H1 (cell line): ENCODE measurements at regions not wholly inside any gene's neighbourhood (a gene's known extent, or its start where the extent isn't known, plus 50 kb on each side); places are given as distances from the start of the nearest gene placed in this dataset.

Experiments
- CTCF ChIA-PET: fragments of 300-600 bp; sonication (Branson Sonifier 250); formaldehyde crosslinking; loops from one replicate; lab custom pipeline; 2021; ENCODE audit not compliant: partially characterized antibody; lab: Charles Lee
- POLR2A ChIA-PET: fragments of 300-600 bp; sonication (Branson Sonifier 250); formaldehyde crosslinking; loops from one replicate; lab custom pipeline; 2021; ENCODE audit warnings: inconsistent platforms; ENCODE audit not compliant: partially characterized antibody; lab: Charles Lee
- DNase-seq, 2 experiments: peaks; one replicate each; pipeline versions ENCODE4 v3.0.0 to v3.0.0-alpha.2; 2010 to 2022; ENCODE audit warnings: low spot score in 2 of 2, low read depth in 1 of 2, mixed read lengths in 1 of 2
- FAIRE-seq: peaks from 2 replicates; lab custom pipeline; 2011; peaks lifted over from hg19 to GRCh38; lab: Jason Lieb, UNC
- H2AFZ ChIP-seq: 2 replicates; pipeline ENCODE4 v1.8.1; 2012; ENCODE audit warnings: low read length, inconsistent platforms
- H2AK5ac ChIP-seq: 2 replicates; pipeline ENCODE4 v1.6.1; 2013; ENCODE audit warnings: low read depth, low read length
- H2BK120ac ChIP-seq: replicated peaks from 2 replicates; pipeline ENCODE3; 2013; ENCODE audit warnings: low read depth, low read length, inconsistent platforms
- H2BK12ac ChIP-seq: 2 replicates; pipeline ENCODE4 v1.6.1; 2013; ENCODE audit warnings: low read depth, low read length
- H2BK15ac ChIP-seq: 2 replicates; pipeline ENCODE4 v1.6.1; 2013; ENCODE audit warnings: low read length
- H2BK20ac ChIP-seq: 2 replicates; pipeline ENCODE4 v1.6.1; 2013; ENCODE audit warnings: low read length
- H2BK5ac ChIP-seq: 2 replicates; pipeline ENCODE4 v1.6.1; 2013; ENCODE audit warnings: low read depth, low read length
- H3K14ac ChIP-seq: 2 replicates; pipeline ENCODE4 v1.6.1; 2013; ENCODE audit warnings: inconsistent platforms; ENCODE audit not compliant: insufficient read length
- H3K18ac ChIP-seq: 2 replicates; pipeline ENCODE4 v1.6.1; 2013; ENCODE audit warnings: low read length; ENCODE audit errors: extremely low read depth
- H3K23ac ChIP-seq: 2 replicates; pipeline ENCODE4 v1.6.1; 2013; ENCODE audit warnings: inconsistent platforms; ENCODE audit not compliant: insufficient read length
- H3K23me2 ChIP-seq: 2 replicates; pipeline ENCODE4 v1.6.1; 2013; ENCODE audit warnings: low read depth, low read length
- H3K27ac ChIP-seq: 2 replicates; pipeline ENCODE4 v1.6.1; 2011; ENCODE audit warnings: low read depth, low read length, inconsistent platforms
- H3K27me3 ChIP-seq, 4 experiments: replicated peaks in 1 of 4; 1 replicate in 1 of 4; 2 replicates in 3 of 4; pipeline versions ENCODE4 v1.6.1 to v1.8.1; 2011 to 2013; ENCODE audit warnings: low read length in 3 of 4, mild to moderate bottlenecking in 3 of 4, inconsistent platforms in 2 of 4, mixed read lengths in 2 of 4, moderate library complexity in 1 of 4; ENCODE audit not compliant: control insufficient read depth in 3 of 4, insufficient read depth in 3 of 4; ENCODE audit errors: extremely low read depth in 1 of 4
- H3K36me3 ChIP-seq, 4 experiments: 2 replicates each; pipeline versions ENCODE4 v1.6.1 to v1.8.1; 2011 to 2013; ENCODE audit warnings: mild to moderate bottlenecking in 4 of 4, low read length in 3 of 4, moderate library complexity in 2 of 4, control low read depth in 1 of 4, inconsistent platforms in 1 of 4; ENCODE audit not compliant: insufficient read depth in 4 of 4, control insufficient read depth in 2 of 4
- H3K4ac ChIP-seq: replicated peaks from 2 replicates; pipeline ENCODE3; 2013; ENCODE audit warnings: low read length, low read depth, mixed read lengths, inconsistent platforms; ENCODE audit not compliant: insufficient read length
- H3K4me1 ChIP-seq, 4 experiments: replicated peaks in 1 of 4; 1 replicate in 1 of 4; 2 replicates in 3 of 4; pipeline versions ENCODE4 v1.6.1 to v1.8.1; 2011 to 2013; ENCODE audit warnings: low read length in 3 of 4, inconsistent platforms in 2 of 4, mixed read lengths in 1 of 4; ENCODE audit not compliant: insufficient read depth in 4 of 4, control insufficient read depth in 3 of 4
- H3K4me2 ChIP-seq, 2 experiments: 2 replicates each; pipeline versions ENCODE4 v1.6.1 to v1.8.1; 2011 to 2013; ENCODE audit warnings: low read depth in 2 of 2, low read length in 2 of 2, control low read depth in 1 of 2, inconsistent platforms in 1 of 2, mild to moderate bottlenecking in 1 of 2; ENCODE audit not compliant: insufficient read depth in 1 of 2
- H3K4me3 ChIP-seq, 4 experiments: fragments of 200-600, 300-600 bp in 1 of 4; sonication (generic), shearing (Covaris generic), sonication (Bioruptor Twin) in 1 of 4; 2 replicates each; pipeline versions ENCODE4 v1.5.1 to v1.8.1; 2011 to 2016; ENCODE audit warnings: low read length in 4 of 4, low read depth in 3 of 4, control low read depth in 2 of 4, inconsistent platforms in 2 of 4, mild to moderate bottlenecking in 2 of 4, mixed read lengths in 1 of 4, moderate library complexity in 1 of 4; ENCODE audit not compliant: insufficient read depth in 2 of 4; ENCODE audit errors: extremely low read depth in 1 of 4
- H3K56ac ChIP-seq: replicated peaks from 2 replicates; pipeline ENCODE3; 2013; ENCODE audit warnings: low read depth, mild to moderate bottlenecking, mixed read lengths, low read length, inconsistent platforms; ENCODE audit not compliant: insufficient read length
- H3K79me1 ChIP-seq: 2 replicates; pipeline ENCODE4 v1.6.1; 2013; ENCODE audit warnings: low read depth, low read length, control low read depth
- H3K79me2 ChIP-seq, 2 experiments: 2 replicates each; pipeline versions ENCODE4 v1.6.1 to v1.8.1; 2012 to 2013; ENCODE audit warnings: low read length in 2 of 2, mild to moderate bottlenecking in 2 of 2, inconsistent platforms in 1 of 2; ENCODE audit not compliant: insufficient read depth in 2 of 2, control insufficient read depth in 1 of 2
- H3K9ac ChIP-seq, 4 experiments: replicated peaks in 1 of 4; 1 replicate in 1 of 4; 2 replicates in 3 of 4; pipeline versions ENCODE4 v1.6.1 to v1.8.1; 2011 to 2013; ENCODE audit warnings: low read depth in 3 of 4, low read length in 3 of 4, control low read depth in 2 of 4, mild to moderate bottlenecking in 2 of 4, moderate library complexity in 2 of 4, inconsistent platforms in 1 of 4; ENCODE audit errors: extremely low read depth in 1 of 4
- H3K9me3 ChIP-seq, 2 experiments: 2 replicates each; pipeline versions ENCODE4 v1.6.1 to v1.8.1; 2012 to 2013; ENCODE audit warnings: mild to moderate bottlenecking in 2 of 2, moderate library complexity in 2 of 2, control low read depth in 1 of 2, inconsistent platforms in 1 of 2, low read depth in 1 of 2, low read length in 1 of 2, mixed read lengths in 1 of 2; ENCODE audit not compliant: insufficient read depth in 2 of 2
- H4K20me1 ChIP-seq, 2 experiments: replicated peaks in 1 of 2; 2 replicates each; pipeline versions ENCODE3 to v1.8.1; 2011 to 2013; ENCODE audit warnings: inconsistent platforms in 2 of 2, low read length in 2 of 2, mild to moderate bottlenecking in 1 of 2; ENCODE audit not compliant: insufficient read depth in 2 of 2, control insufficient read depth in 1 of 2
- H4K5ac ChIP-seq: 2 replicates; pipeline ENCODE4 v1.6.1; 2013; ENCODE audit warnings: low read length, low read depth, mixed read lengths, inconsistent platforms; ENCODE audit not compliant: insufficient read length
- H4K8ac ChIP-seq: 2 replicates; pipeline ENCODE4 v1.8.0; 2013; ENCODE audit warnings: mild to moderate bottlenecking, moderate library complexity, low read length, inconsistent platforms; ENCODE audit not compliant: insufficient read depth; ENCODE audit errors: extremely low read depth
- H4K91ac ChIP-seq: replicated peaks from 2 replicates; pipeline ENCODE3; 2013; ENCODE audit warnings: low read length, mixed read lengths, inconsistent platforms; ENCODE audit not compliant: insufficient read length
- BACH1 ChIP-seq: IDR thresholded peaks from 2 replicates; pipeline ENCODE4 v1.6.1; 2012; ENCODE audit warnings: low read length, improper control_type of control experiment
- CHD2 ChIP-seq: IDR thresholded peaks from 2 replicates; pipeline ENCODE4 v1.6.1; 2012; ENCODE audit warnings: low read length, improper control_type of control experiment
- HDAC6 ChIP-seq: IDR thresholded peaks from one replicate; pipeline ENCODE4 v1.7.1; 2012; ENCODE audit warnings: low read depth, mild to moderate bottlenecking, inconsistent platforms, low read length, moderate library complexity
- SP4 ChIP-seq: IDR thresholded peaks from 2 replicates; pipeline ENCODE4 v1.6.1; 2012; ENCODE audit warnings: low read length, inconsistent platforms
- ZNF274 ChIP-seq: IDR thresholded peaks from 2 replicates; pipeline ENCODE4 v1.7.0; 2012; ENCODE audit warnings: low read length, borderline replicate concordance; ENCODE audit errors: extremely low read depth
- WGBS, 2 experiments: shearing (Covaris generic) in 1 of 2; methylation state at CpG; one replicate each; pipeline versions ENCODE4 v1.1.6 to v1.1.7; 2013 to 2015; ENCODE audit warnings: low lambda C conversion rate in 2 of 2, mixed read lengths in 2 of 2, inconsistent platforms in 1 of 2, low coverage in 1 of 2, missing lambda C conversion rate in 1 of 2; ENCODE audit not compliant: insufficient replicate concordance in 2 of 2, insufficient coverage in 1 of 2, insufficient read length in 1 of 2; ENCODE audit errors: extremely low coverage in 1 of 2, missing lambda C conversion rate in 1 of 2; 5-methylcytosine and 5-hydroxymethylcytosine counted together

- no peaks in the 10 kb centered on the region for H4K20me1 ChIP-seq
- no peak overlapping the region for H2BK120ac ChIP-seq
- H2AFZ ChIP-seq, result no peak overlapping the region
- ChIA-PET POLR2A (no interaction called here), CTCF (no interaction called here)
- no peak overlapping the region for H3K4me3 ChIP-seq
- H2BK5ac ChIP-seq, result no peak overlapping the region
- H4K91ac ChIP-seq, result no peak overlapping the region
- no peak overlapping the region for H4K5ac ChIP-seq
- H3K4ac ChIP-seq, result no peak overlapping the region
- 93% methylated on average over 2 of the region's 2 CpGs; no CpG with 5 or more reads in 1 of the 2 experiments for WGBS, 2 experiments
- H2AK5ac ChIP-seq, result no peak overlapping the region
- H3K36me3 ChIP-seq, result no peaks in the 10 kb centered on the region
- H3K14ac ChIP-seq, result no peak overlapping the region
- H3K18ac ChIP-seq, result no peak overlapping the region
- FAIRE-seq, result no peak
- H3K27ac ChIP-seq, result no peak overlapping the region
- no peak for DNase-seq
- H3K79me2 ChIP-seq, result no peaks in the 10 kb centered on the region
- no peak overlapping the region for H2BK12ac ChIP-seq
- H3K56ac ChIP-seq, result no peak overlapping the region
- H3K23me2 ChIP-seq, result no peaks in the 10 kb centered on the region
- no peaks in the 10 kb centered on the region for H3K4me1 ChIP-seq
- no peaks in the 10 kb centered on the region for H3K79me1 ChIP-seq
- H3K4me2 ChIP-seq, result no peak overlapping the region
- H4K8ac ChIP-seq, result no peak overlapping the region
- TF ChIP-seq ZNF274 (no peak), BACH1 (no peak), CHD2 (no peak), SP4 (no peak), HDAC6 (no peak)
- TF ChIP-seq, all 59 proteins: peak for 0
- Histone ChIP-seq H2BK20ac (no peak overlapping the region), H2BK15ac (no peak overlapping the region), H3K9ac (no peak overlapping the region), H3K27me3 (no peaks in the 10 kb centered on the region), H3K9me3 (no peaks in the 10 kb centered on the region), H3K23ac (no peak overlapping the region)
These were observed 447.9 kb upstream of the FKBP1C start for GRCh38 chr6:62763125-62763912.
